HL-60 (cell line): ENCODE measurements at regions not wholly inside any gene's neighbourhood (a gene's known extent, or its start where the extent isn't known, plus 50 kb on each side); places are given as distances from the start of the nearest gene placed in this dataset.

Experiments
- DNase-seq, 2 experiments: peaks; one replicate each; pipeline ENCODE4 v3.0.0-alpha.2; 2010 to 2020; ENCODE audit warnings: low read depth in 1 of 2, low spot score in 1 of 2
- H3K27ac ChIP-seq: fragments of 250-450 bp; sonication (Bioruptor Pico); replicated peaks from 2 replicates; pipeline ENCODE4 v1.5.1; 2020; ENCODE audit warnings: mild to moderate bottlenecking, moderate library complexity
- H3K27me3 ChIP-seq: fragments of 250-450 bp; sonication (Bioruptor Pico); 2 replicates; pipeline ENCODE4 v1.5.1; 2021; ENCODE audit warnings: mild to moderate bottlenecking, moderate library complexity; ENCODE audit not compliant: insufficient read depth, poor library complexity, severe bottlenecking
- H3K4me3 ChIP-seq: replicated peaks from 2 replicates; pipeline ENCODE4 v1.5.1; 2011; ENCODE audit warnings: mild to moderate bottlenecking, control low read depth, low read length; ENCODE audit not compliant: insufficient read depth
- CTCF ChIP-seq: IDR thresholded peaks from one replicate; pipeline ENCODE4 v1.5.1; 2011; ENCODE audit warnings: low read length, control low read depth, inconsistent platforms; ENCODE audit not compliant: insufficient read depth
- GABPA ChIP-seq: IDR thresholded peaks from 2 replicates; pipeline ENCODE4 v1.6.1; 2012; ENCODE audit warnings: low read depth
- POLR2AphosphoS5 ChIP-seq: IDR thresholded peaks from 2 replicates; pipeline ENCODE4 v1.6.1; 2012; ENCODE audit warnings: low read depth
- REST ChIP-seq: IDR thresholded peaks from 2 replicates; pipeline ENCODE4 v1.6.1; 2012; ENCODE audit warnings: low read depth; ENCODE audit not compliant: insufficient replicate concordance
- SPI1 ChIP-seq: IDR thresholded peaks from 2 replicates; pipeline ENCODE4 v1.6.1; 2012; ENCODE audit warnings: low read depth, mild to moderate bottlenecking, borderline replicate concordance

- TF ChIP-seq REST: no peak
- Histone ChIP-seq H3K27ac (no peak overlapping the region), H3K27me3 (no peaks in the 10 kb centered on the region), H3K4me3 (no peak overlapping the region)
- no peak for DNase-seq
Measured at GRCh38 chr3:5390221-5390620, 202.7 kb downstream of the EDEM1 start.

GRCh38 chr3:5390936-5391625 lies 203.6 kb downstream of the EDEM1 start:
- H3K27me3 ChIP-seq: no peaks in the 10 kb centered on the region
- no peak for TF ChIP-seq POLR2AphosphoS5
- TF ChIP-seq REST: no peak
- TF ChIP-seq CTCF: no peak
- no peak for TF ChIP-seq GABPA
- no peak for TF ChIP-seq SPI1
- no peak overlapping the region for H3K27ac ChIP-seq
- no peak for DNase-seq
- H3K4me3 ChIP-seq: no peak overlapping the region

GRCh38 chr3:5401002-5401401 lies 213.5 kb downstream of the EDEM1 start:
- no peak for DNase-seq
- H3K4me3 ChIP-seq: no peak overlapping the region
- no peak for TF ChIP-seq GABPA
- TF ChIP-seq POLR2AphosphoS5: no peak
- TF ChIP-seq REST: no peak
- TF ChIP-seq CTCF: no peak
- no peak overlapping the region for H3K27ac ChIP-seq
- H3K27me3 ChIP-seq: peaks cover 4% of the 10 kb centered on the region

- Histone ChIP-seq H3K4me3 (no peak overlapping the region), H3K27ac (no peak overlapping the region), H3K27me3 (peaks cover 4% of the 10 kb centered on the region)
- DNase-seq: no peak
- TF ChIP-seq CTCF (no peak), REST (no peak), GABPA (no peak), POLR2AphosphoS5 (no peak), SPI1 (no peak)
Measured at GRCh38 chr3:5404718-5405117, 217.2 kb downstream of the EDEM1 start.
